ENCODE measurements at regions not wholly inside any gene's neighbourhood (a gene's known extent, or its start where the extent isn't known, plus 50 kb on each side); places are given as distances from the start of the nearest gene placed in this dataset.

DNA sequence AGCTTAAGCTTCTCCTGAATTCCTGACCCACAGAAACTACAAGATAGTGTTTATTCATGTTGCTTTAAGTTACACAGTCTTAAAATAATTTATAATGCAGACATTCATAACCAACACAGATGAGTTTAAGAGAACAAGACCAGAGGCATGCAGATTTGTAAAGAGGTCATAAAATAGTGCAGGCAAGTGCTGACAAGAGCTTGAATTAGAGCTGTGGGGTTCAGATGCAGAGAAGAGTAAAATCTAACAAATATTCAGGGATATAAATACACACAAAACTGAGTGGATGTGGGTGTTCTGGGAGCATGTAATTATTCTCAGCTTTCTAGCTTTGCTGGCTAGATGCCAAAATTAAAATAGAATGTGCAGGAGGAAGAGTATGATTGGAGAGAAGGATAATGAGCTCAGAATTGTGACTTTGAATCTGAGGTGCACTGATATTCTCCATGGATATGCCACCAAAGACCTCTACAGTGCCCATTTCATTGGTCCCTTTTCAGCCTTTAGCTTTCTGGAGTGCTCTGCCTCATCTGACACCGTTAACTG is 291.9 kb upstream of the SGK1 start:
- no peak for TF ChIP-seq CTCF (IDR thresholded peaks at IDR 0.05)
- TF ChIP-seq POLR2A (IDR thresholded peaks at IDR 0.05), result no peak

Data from Peyer's patch (tissue), 4 donors.